SJCRH30 (cell line): ENCODE measurements at regions not wholly inside any gene's neighbourhood (a gene's known extent, or its start where the extent isn't known, plus 50 kb on each side); places are given as distances from the start of the nearest gene placed in this dataset.
"Not testable (repeated sequence)": the region's sequence is repeated elsewhere in the genome, so short reads cannot be mapped to it uniquely, and the experiment has no call there.

Experiments
- DNase-seq, 2 experiments: peaks; one replicate each; pipeline ENCODE4 v3.0.0-alpha.2; 2015 to 2020
- H3K27ac ChIP-seq: fragments of 250-450 bp; sonication (Bioruptor Pico); 2 replicates; pipeline ENCODE4 v1.5.1; 2020; ENCODE audit warnings: mild to moderate bottlenecking, moderate library complexity
- H3K27me3 ChIP-seq: fragments of 250-450 bp; sonication (Bioruptor Pico); 2 replicates; pipeline ENCODE4 v1.5.1; 2020; ENCODE audit warnings: mild to moderate bottlenecking, moderate library complexity
- H3K36me3 ChIP-seq: fragments of 250-450 bp; sonication (Bioruptor Pico); 2 replicates; pipeline ENCODE4 v1.5.1; 2020; ENCODE audit warnings: mild to moderate bottlenecking, moderate library complexity
- H3K4me1 ChIP-seq: fragments of 250-450 bp; sonication (Bioruptor Pico); 2 replicates; pipeline ENCODE4 v1.5.1; 2020; ENCODE audit warnings: mild to moderate bottlenecking, moderate library complexity
- H3K4me3 ChIP-seq: fragments of 250-450 bp; sonication (Bioruptor Pico); 2 replicates; pipeline ENCODE4 v1.5.1; 2020; ENCODE audit warnings: mild to moderate bottlenecking, moderate library complexity
- H3K9me3 ChIP-seq: fragments of 250-450 bp; sonication (Bioruptor Pico); replicated peaks from 2 replicates; pipeline ENCODE4 v1.5.1; 2020; ENCODE audit warnings: mild to moderate bottlenecking, moderate library complexity

DNA sequence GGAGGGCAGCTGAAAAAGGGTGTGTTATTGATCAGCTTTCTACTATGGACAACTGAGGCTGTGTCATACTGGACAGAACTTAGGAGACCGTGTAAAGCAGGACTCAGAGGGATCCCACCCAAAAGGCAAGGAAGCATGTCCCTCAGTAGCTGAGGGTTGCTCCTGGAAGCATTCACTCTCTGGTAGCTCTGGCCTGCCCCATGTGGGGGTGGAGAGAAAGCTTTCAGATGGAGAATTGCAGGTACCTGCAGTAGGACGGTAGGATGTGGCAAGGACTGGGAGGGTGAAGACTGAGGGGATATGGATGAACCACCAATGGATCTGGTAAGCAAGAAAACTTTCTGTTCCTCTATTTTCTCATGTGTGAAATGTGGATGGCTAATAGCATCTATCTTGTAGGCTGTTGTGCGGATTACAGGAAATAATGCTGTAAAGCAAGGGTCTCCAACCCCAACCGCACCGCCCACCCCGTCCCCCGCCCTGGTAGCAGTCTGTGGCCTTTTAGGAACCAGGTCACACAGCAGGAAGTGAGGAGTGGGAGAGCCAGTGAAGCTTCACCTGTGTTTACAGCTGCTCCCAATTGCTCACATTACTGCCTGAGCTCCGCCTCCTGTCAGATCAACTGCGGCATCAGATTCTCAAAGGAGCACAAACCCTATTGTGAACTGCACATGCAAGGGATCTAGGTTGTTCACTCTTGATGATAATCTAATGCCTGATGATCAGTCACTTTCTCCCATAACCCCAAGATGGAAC, 157.7 kb upstream of the PROK2 start:
- H3K9me3 ChIP-seq, result no peaks in the 10 kb centered on the region
- DNase-seq, result no peak

DNA sequence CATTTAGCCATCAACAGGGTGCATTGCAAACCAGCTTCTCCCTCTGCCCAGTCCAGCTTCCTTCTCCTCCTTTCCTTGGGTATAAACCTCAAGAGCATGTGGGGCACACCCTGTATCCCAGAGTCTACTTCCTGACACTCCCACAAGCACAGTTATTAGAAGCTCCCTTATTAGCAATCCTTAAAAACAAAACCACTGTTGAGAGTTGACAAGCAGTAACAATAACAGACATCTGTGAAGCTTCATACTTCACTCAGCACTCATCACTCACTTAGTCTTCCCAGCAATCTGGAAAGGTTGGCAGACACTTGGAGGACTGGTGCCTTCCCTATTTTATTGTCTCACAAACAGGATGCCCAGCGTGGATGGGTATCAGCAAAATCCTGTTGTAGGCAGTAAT, 155.5 kb upstream of the PROK2 start:
- H3K36me3 ChIP-seq, result no peaks in the 10 kb centered on the region
- H3K9me3 ChIP-seq, result no peaks in the 10 kb centered on the region
- H3K27ac ChIP-seq, result no peak overlapping the region
- DNase-seq, result no peak
- no peaks in the 10 kb centered on the region for H3K27me3 ChIP-seq
- H3K4me1 ChIP-seq, result no peaks in the 10 kb centered on the region
- no peak overlapping the region for H3K4me3 ChIP-seq

More for the DNA sequence above, 157.7 kb upstream of the PROK2 start:
- no peaks in the 10 kb centered on the region for H3K4me1 ChIP-seq
- H3K4me3 ChIP-seq, result no peak overlapping the region
- H3K36me3 ChIP-seq, result no peaks in the 10 kb centered on the region
- no peak overlapping the region for H3K27ac ChIP-seq
- no peaks in the 10 kb centered on the region for H3K27me3 ChIP-seq

DNA sequence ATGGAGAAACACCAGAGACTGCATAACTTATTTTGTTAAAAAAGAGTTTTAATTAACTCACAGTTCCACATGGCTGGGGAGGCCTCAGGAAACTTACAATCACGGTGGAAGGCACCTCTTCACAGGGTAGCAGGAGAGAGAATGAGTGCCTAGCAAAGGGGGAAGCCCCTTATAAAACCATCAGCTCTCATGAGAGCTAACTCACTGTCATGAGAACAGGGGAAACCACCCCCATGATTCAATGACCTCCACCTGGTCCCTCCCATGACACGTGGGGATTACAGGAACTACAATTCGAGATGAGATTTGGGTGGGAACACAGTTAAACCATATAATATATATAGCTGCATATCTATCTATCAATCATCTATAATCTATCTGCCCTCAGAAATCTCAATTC, 153.1 kb upstream of the PROK2 start:
- H3K4me1 ChIP-seq, DNase-seq, H3K27ac ChIP-seq, H3K27me3 ChIP-seq, H3K36me3 ChIP-seq, H3K9me3 ChIP-seq, H3K4me3 ChIP-seq: not testable (repeated sequence)

DNA sequence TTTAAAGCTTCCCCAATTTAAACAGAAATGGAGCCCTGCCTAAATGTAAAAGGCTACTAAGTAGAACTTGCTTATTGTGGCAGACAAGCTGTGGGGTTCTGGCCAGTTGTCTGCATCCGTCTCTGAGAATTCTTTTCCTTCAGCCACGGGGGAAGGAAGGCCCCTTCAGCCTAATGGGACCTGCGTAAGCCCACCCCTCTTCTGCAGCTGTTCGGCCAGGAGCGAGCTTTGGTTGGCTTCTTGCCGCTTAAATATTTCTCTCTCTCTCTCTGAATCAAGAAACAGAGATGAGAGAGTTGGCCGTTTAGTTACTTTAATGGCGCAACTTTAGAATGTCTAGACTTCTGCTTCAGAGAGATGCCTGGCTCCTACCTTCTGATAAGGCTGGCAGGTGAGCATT, 151.7 kb upstream of the PROK2 start:
- Histone ChIP-seq H3K4me3 (no peak overlapping the region), H3K27me3 (no peaks in the 10 kb centered on the region), H3K9me3 (no peaks in the 10 kb centered on the region), H3K4me1 (no peaks in the 10 kb centered on the region), H3K27ac (no peak overlapping the region), H3K36me3 (no peaks in the 10 kb centered on the region)
- peak in 1 of 2 experiments; percentile 6 for DNase-seq

DNA sequence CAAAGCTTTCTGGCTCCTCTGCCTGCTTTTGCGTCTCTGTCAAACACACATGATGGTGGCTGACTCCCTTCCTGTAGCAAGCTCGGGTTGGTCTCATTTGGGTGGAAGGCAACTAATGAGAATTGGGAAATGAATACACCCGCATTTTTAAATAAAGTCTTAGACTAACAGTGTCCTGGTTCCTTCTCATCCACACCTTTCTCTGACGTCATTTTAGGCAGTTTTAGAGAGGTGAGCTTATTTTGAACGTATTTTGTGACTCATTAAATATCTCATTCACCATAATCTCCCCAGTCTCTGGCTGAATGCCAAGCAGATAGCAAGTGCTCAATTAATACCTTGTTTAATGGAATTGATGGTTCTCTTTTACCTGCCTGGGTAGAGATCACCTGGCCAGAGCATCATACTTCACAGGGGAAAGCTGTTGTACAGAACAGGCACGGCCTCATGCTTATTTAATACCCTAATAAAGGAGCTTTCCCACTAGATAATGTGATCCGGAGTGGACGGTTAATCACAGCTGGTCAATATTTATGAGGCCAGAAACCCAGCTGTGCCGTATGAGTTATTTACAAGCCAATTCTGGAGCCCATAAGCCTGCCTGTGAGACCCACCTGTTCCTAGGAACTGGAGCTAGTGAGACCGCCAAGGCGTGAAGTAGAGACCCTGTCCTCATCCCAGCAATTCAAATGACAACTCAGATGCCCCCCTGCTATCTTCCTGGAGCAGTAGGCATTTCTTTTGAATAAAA, 149.7 kb upstream of the PROK2 start:
- no peaks in the 10 kb centered on the region for H3K36me3 ChIP-seq
- no peaks in the 10 kb centered on the region for H3K9me3 ChIP-seq
- DNase-seq, result no peak
- no peaks in the 10 kb centered on the region for H3K27me3 ChIP-seq
- no peaks in the 10 kb centered on the region for H3K4me1 ChIP-seq
- H3K4me3 ChIP-seq, result no peak overlapping the region
- H3K27ac ChIP-seq, result no peak overlapping the region

DNA sequence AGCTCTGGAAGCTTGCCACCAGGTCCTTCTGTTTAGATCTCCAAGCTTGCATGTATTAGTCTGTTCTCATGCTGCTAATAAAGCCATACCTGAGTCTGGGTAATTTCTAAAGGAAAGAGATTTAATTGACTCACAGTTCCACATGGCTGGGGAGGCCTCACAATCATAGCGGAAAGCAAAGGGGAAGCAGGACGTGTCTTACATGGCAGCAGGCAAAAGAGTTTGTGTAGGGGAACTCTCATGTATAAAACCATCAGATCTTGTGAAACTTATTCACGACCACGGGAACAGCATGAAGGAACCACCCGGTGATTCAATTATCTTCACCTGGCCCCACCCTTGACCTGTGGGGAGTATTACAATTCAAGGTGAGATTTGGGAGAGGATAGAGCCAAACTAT, 147.0 kb upstream of the PROK2 start:
- Histone ChIP-seq H3K27ac (no peak overlapping the region), H3K36me3 (no peaks in the 10 kb centered on the region), H3K4me3 (no peak overlapping the region), H3K4me1 (no peaks in the 10 kb centered on the region), H3K9me3 (no peaks in the 10 kb centered on the region), H3K27me3 (no peaks in the 10 kb centered on the region)
- DNase-seq, result no peak

DNA sequence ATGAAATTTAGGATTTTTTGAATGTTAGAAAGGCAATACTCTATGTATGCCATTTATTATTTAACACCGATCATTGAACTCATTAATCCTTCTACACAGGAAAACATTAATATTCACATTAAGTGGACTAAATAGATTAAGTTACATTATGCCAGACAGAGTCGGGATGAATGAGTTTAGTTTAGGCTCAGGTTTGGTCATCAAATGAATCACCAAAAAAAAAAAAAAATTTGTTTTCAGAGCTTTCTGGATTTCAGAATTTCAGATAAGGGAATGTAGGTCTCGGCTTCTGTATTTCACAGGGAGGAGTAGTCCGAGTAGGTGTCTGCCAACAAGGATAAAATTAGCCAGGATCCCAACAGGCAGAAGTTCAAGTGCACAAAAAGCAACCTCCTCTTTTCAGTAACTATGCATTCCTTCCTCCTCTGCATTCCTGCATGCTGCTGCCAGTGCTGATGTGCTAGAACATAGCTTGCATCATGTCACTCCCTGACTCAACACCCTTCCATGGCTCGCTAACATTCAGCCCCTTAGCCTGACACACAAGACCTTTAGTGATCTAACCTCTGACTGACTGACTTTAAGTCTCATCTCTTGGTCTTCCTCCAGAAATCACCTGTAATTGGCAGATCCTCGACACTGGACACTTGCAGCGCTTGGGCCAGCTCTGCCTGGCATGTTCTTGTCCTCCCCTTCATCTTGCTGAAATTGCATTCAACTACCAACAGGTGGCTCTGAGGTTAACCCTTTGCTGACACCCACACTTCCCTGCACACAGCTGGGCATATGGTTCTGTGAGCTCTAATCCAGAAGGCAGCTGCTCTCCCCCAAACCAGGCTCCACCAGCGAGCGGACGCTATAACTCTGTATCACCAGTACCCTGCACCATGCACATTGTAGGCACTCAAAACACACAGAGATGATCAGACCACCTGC, 145.4 kb upstream of the PROK2 start:
- no peaks in the 10 kb centered on the region for H3K9me3 ChIP-seq
- peak; percentile 13 to 42 for DNase-seq
- no peak overlapping the region for H3K27ac ChIP-seq
- H3K27me3 ChIP-seq, result no peaks in the 10 kb centered on the region
- H3K4me1 ChIP-seq, result no peaks in the 10 kb centered on the region
- no peak overlapping the region for H3K4me3 ChIP-seq
- H3K36me3 ChIP-seq, result no peaks in the 10 kb centered on the region

DNA sequence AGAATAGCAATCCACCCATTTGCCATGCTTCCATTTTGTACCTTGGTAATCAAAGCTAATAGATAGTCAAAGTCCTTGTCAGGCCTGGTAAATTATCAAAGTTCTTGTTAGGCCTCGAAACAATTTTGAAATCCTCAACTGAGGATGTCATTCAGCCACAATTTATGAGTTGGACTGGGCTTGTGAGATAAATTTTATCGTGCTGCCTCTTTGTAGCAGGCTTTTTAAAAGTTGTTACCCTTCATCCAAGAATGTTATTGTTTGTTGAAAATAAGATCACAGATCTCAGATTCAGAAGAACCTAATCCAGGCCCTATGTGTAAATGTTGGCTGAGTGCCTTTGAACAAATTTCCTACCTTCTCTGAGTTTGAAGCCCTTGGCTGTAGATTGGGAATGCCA, 143.3 kb upstream of the PROK2 start:
- no peak overlapping the region for H3K27ac ChIP-seq
- H3K4me3 ChIP-seq, result no peak overlapping the region
- no peak for DNase-seq
- H3K27me3 ChIP-seq, result no peaks in the 10 kb centered on the region
- H3K4me1 ChIP-seq, result no peaks in the 10 kb centered on the region
- no peaks in the 10 kb centered on the region for H3K36me3 ChIP-seq
- no peaks in the 10 kb centered on the region for H3K9me3 ChIP-seq

DNA sequence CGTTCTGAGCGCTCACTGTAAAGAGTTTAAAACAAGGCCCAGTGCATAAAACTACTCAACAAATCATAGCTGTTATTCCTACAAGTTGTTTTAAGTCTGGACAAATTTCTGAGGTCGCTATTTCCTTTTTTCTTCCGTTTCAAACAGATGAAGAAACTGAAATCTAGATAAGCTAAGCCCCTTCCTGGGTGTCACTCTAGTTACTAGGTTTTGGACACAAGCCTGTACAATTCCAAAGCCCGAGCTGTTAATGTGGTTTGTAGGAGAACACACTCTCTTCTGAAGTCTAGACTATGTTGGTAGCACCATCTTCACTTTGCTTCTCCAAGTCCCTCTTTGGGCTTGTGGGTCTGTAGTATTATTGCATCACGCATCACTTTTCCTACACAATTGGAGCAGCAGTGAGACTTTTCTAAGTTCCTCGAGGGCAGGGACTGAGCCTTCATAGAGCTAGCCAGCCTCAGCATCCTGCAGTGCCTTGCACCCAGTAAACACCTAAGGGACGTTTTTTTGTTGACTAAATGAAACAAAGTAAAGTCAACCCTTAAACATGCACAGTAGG, 142.6 kb upstream of the PROK2 start:
- no peaks in the 10 kb centered on the region for H3K9me3 ChIP-seq
- no peaks in the 10 kb centered on the region for H3K27me3 ChIP-seq
- no peak overlapping the region for H3K27ac ChIP-seq
- no peak overlapping the region for H3K4me3 ChIP-seq
- no peaks in the 10 kb centered on the region for H3K4me1 ChIP-seq
- no peaks in the 10 kb centered on the region for H3K36me3 ChIP-seq
- no peak for DNase-seq

DNA sequence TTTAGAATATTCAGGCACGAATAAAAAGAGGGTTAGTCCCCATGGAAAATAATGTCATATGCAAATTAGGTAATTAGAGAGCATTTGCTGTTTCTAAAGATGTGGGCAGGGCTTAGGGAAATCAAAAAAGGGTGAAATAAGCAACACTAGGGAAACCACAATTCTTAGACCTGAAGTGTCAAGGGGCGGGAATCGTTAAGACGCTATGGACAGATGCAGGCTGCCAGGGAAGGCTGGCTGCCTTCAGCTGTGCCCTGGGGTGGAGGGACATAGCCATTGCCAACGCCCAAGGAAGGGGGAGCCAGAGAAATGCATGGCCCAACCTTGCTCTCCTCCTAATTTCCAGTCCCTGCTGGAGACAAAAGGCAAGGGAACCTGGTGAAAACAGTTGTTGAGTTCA, 141.7 kb upstream of the PROK2 start:
- Histone ChIP-seq H3K27me3 (no peaks in the 10 kb centered on the region), H3K27ac (no peak overlapping the region), H3K4me3 (no peak overlapping the region), H3K9me3 (no peaks in the 10 kb centered on the region), H3K36me3 (no peaks in the 10 kb centered on the region), H3K4me1 (no peaks in the 10 kb centered on the region)
- no peak for DNase-seq

DNA sequence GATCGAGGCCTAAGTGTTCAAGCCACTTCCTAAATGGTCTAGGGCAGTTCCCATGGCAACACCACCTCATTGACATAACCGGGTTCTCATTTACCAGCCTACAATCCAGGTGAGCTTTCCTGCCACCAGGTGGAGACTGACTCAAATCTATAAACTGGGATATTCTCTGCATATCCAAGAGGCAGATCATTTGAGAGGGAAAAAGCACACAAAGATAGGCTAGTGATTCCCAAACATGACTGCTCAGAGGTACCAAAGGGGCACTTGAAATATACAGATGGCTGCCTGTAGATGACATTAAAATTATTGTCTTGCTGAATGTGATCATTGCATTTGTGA, 141.3 kb upstream of the PROK2 start:
- Histone ChIP-seq H3K27ac (no peak overlapping the region), H3K4me3 (no peak overlapping the region), H3K36me3 (no peaks in the 10 kb centered on the region), H3K9me3 (no peaks in the 10 kb centered on the region), H3K27me3 (no peaks in the 10 kb centered on the region), H3K4me1 (no peaks in the 10 kb centered on the region)
- peak in 1 of 2 experiments; percentile 3 for DNase-seq

DNA sequence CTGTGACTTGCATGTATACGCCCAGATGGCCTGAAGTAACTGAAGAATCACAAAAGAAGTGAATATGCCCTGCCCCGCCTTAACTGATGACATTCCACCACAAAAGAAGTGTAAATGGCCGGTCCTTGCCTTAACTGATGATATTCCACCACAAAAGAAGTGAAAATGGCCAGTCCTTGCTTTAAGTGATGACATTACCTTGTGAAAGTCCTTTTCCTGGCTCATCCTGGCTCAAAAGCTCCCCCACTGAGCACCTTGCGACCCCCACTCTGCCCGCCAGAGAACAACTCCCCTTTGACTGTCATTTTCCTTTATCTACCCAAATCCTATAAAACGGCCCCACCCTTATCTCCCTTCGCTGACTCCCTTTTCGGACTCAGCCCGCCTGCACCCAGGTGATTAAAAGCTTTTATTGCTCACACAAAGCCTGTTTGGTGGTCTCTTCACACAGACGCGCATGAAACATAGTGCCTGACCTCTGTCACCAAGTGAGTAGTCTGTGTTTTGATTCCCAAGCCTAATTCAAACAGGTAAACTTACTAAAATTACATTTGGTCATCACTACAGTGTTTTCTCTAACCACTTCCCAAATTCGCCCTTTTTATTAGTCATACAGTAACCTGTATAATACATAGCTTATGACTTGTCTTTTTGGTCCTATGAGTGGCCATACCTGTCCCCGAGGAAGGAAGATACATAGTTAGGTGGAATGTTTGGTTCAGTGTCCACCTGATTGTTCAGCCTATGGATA, 140.7 kb upstream of the PROK2 start:
- not testable (repeated sequence) for H3K36me3 ChIP-seq, H3K4me3 ChIP-seq, DNase-seq, H3K27me3 ChIP-seq, H3K4me1 ChIP-seq, H3K27ac ChIP-seq, H3K9me3 ChIP-seq

DNA sequence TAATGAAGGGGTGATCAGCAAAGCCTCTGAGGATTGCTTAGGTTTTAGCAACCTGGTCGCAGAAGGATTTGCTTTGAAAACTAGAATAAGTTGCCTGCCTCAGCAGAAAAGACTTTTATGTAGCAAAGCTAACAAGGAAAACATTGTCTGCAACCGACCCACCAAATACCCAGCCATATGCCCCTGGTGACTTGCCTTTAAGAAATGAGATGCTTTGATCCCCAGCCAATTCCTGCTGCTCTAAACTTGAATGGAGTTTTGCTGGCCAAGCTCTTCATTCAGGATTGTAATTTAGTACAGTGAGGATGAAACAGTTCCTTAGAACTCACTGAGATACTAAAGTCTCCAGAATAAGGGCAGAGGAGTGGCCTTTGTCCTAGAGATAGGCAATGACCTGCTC, 139.8 kb upstream of the PROK2 start:
- Histone ChIP-seq H3K9me3 (no peaks in the 10 kb centered on the region), H3K4me1 (no peaks in the 10 kb centered on the region), H3K27ac (no peak overlapping the region), H3K4me3 (no peak overlapping the region), H3K27me3 (no peaks in the 10 kb centered on the region), H3K36me3 (no peaks in the 10 kb centered on the region)
- DNase-seq, result no peak

DNA sequence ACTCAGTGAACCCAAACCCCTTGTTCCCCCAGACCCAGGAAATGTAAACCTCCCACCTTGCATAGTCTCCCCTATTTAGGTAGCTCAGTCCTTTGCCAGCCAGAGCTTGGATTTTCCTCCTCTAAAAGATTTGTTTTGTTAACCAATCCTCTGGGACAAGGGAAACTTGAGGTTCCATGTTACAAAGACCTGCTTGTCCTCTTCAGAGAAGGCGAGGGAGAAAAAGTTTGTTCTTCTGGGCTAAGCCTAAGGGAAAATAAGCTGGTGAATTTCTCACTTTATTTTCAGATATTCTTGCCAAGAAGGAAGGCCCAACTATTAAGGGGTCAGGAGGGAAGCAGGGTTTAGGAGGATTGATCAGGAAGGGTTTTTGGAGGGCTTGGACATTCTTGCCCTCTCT, 136.1 kb upstream of the PROK2 start:
- Histone ChIP-seq H3K4me1 (no peaks in the 10 kb centered on the region), H3K27me3 (no peaks in the 10 kb centered on the region), H3K4me3 (no peak overlapping the region), H3K36me3 (no peaks in the 10 kb centered on the region), H3K9me3 (no peaks in the 10 kb centered on the region), H3K27ac (no peak overlapping the region)
- no peak for DNase-seq
